ENCODE measurements at regions not wholly inside any gene's neighbourhood (a gene's known extent, or its start where the extent isn't known, plus 50 kb on each side); places are given as distances from the start of the nearest gene placed in this dataset.

DNA sequence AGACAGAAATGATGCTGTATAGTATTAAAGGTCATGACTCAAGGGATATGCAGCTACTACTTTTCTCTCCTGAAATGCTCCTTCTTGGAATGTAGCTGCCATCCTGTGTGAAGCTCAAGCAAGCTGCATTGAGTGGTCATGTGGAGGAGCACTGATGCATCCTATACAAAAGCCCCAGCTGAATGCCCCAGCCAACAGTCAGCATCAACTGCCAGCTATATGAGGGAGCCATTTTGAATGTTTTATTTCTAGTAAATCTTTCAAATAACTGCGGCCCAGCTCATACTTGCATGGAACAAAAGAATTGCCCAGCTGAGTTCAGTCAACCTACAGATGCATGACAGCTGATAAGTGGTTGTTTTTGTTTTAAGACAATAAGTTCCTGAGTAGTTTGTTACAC is 165.0 kb upstream of the GEMIN8 start (continued):
- TF ChIP-seq, protein P1, sequence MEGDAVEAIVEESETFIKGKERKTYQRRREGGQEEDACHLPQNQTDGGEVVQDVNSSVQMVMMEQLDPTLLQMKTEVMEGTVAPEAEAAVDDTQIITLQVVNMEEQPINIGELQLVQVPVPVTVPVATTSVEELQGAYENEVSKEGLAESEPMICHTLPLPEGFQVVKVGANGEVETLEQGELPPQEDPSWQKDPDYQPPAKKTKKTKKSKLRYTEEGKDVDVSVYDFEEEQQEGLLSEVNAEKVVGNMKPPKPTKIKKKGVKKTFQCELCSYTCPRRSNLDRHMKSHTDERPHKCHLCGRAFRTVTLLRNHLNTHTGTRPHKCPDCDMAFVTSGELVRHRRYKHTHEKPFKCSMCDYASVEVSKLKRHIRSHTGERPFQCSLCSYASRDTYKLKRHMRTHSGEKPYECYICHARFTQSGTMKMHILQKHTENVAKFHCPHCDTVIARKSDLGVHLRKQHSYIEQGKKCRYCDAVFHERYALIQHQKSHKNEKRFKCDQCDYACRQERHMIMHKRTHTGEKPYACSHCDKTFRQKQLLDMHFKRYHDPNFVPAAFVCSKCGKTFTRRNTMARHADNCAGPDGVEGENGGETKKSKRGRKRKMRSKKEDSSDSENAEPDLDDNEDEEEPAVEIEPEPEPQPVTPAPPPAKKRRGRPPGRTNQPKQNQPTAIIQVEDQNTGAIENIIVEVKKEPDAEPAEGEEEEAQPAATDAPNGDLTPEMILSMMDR (IDR thresholded peaks at IDR 0.05), result no peak
- no peak for TF ChIP-seq GABPA (IDR thresholded peaks at IDR 0.05; ENCODE audit: low read depth)
- TF ChIP-seq TAF1 (IDR thresholded peaks at IDR 0.05; ENCODE audit: borderline replicate concordance, low read depth, low read length), result no peak
- TF ChIP-seq NFIC (IDR thresholded peaks at IDR 0.05; ENCODE audit: borderline replicate concordance), result no peak
- TF ChIP-seq RCOR1 (IDR thresholded peaks at IDR 0.05; ENCODE audit: low read length), result no peak

DNA sequence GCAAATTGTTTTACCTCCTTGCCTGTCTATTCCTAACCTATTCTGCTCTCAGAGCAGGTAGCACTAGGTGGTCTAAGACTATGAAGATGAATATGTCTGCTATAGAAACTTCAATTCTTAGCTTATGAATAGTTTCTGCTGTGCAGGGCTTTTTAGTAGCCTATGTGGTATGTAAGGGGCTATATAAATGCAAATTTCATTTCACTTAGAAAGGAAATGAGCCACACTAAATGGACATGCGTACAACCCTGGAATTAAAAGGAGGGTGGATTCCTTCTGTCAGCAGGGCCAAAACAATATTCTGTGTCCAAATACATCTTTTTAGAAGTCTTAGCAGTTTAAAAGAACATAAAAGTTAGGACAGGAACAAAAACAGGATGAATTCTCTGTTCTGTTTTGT is 163.9 kb upstream of the GEMIN8 start:
- Histone ChIP-seq H3K4me3 (ENCODE audit: low read depth in 2 of 2, low read length in 1 of 2) (no peak overlapping the region), H3K4me2 (no peak overlapping the region), H3K9ac (no peak overlapping the region), H3F3A (replicated peaks; ENCODE audit: insufficient read depth) (no peaks in the 10 kb centered on the region), H3K36me3 (replicated peaks in 1 of 2; ENCODE audit: control insufficient read depth in 1 of 2, insufficient read depth in 2 of 2, low read length in 1 of 2) (no peaks in the 10 kb centered on the region), H3K27me3 (ENCODE audit: insufficient read depth) (no peaks in the 10 kb centered on the region), H3K27ac (ENCODE audit: low read depth in 2 of 2, low read length in 1 of 2) (no peak overlapping the region), H3K4me1 (ENCODE audit: control insufficient read depth in 1 of 2, insufficient read depth in 2 of 2, low read depth in 1 of 2, low read length in 1 of 2) (no peaks in the 10 kb centered on the region), H4K20me1 (ENCODE audit: insufficient read depth) (no peaks in the 10 kb centered on the region), H3K79me2 (ENCODE audit: insufficient read depth) (no peaks in the 10 kb centered on the region), H2AFZ (ENCODE audit: low read depth) (no peak overlapping the region), H3K9me2 (no peaks in the 10 kb centered on the region), H3K9me3 (no peaks in the 10 kb centered on the region)
- 15% methylated on average over 1 of the region's 1 CpG for WGBS (ENCODE audit: low lambda C conversion rate)
- CTCF ChIA-PET, result no interaction called here
- POLR2A ChIA-PET, result no interaction called here
- DNase-seq, result no peak
- TF ChIP-seq, protein P2, sequence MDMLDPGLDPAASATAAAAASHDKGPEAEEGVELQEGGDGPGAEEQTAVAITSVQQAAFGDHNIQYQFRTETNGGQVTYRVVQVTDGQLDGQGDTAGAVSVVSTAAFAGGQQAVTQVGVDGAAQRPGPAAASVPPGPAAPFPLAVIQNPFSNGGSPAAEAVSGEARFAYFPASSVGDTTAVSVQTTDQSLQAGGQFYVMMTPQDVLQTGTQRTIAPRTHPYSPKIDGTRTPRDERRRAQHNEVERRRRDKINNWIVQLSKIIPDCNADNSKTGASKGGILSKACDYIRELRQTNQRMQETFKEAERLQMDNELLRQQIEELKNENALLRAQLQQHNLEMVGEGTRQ (IDR thresholded peaks at IDR 0.05; ENCODE audit: borderline replicate concordance, low read depth, low read length), result no peak
- TF ChIP-seq, protein P3, sequence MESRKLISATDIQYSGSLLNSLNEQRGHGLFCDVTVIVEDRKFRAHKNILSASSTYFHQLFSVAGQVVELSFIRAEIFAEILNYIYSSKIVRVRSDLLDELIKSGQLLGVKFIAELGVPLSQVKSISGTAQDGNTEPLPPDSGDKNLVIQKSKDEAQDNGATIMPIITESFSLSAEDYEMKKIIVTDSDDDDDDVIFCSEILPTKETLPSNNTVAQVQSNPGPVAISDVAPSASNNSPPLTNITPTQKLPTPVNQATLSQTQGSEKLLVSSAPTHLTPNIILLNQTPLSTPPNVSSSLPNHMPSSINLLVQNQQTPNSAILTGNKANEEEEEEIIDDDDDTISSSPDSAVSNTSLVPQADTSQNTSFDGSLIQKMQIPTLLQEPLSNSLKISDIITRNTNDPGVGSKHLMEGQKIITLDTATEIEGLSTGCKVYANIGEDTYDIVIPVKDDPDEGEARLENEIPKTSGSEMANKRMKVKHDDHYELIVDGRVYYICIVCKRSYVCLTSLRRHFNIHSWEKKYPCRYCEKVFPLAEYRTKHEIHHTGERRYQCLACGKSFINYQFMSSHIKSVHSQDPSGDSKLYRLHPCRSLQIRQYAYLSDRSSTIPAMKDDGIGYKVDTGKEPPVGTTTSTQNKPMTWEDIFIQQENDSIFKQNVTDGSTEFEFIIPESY (IDR thresholded peaks at IDR 0.05; ENCODE audit: borderline replicate concordance, low read depth), result no peak
- no peak for TF ChIP-seq NRF1 (IDR thresholded peaks at IDR 0.05; ENCODE audit: low read depth, low read length)
- no peak for TF ChIP-seq TAF1 (IDR thresholded peaks at IDR 0.05; ENCODE audit: borderline replicate concordance, low read depth, low read length)
- no peak for TF ChIP-seq GATA2 (CRISPR knock-in tag; IDR thresholded peaks at IDR 0.05)
- no peak for TF ChIP-seq RFX5 (IDR thresholded peaks at IDR 0.05; ENCODE audit: low read length)
- TF ChIP-seq, protein P4, sequence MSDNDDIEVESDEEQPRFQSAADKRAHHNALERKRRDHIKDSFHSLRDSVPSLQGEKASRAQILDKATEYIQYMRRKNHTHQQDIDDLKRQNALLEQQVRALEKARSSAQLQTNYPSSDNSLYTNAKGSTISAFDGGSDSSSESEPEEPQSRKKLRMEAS (IDR thresholded peaks at IDR 0.05; ENCODE audit: low read depth), result no peak
- TF ChIP-seq SIN3A (IDR thresholded peaks at IDR 0.05; ENCODE audit: borderline replicate concordance, low read depth, low read length), result no peak
- TF ChIP-seq SMC3 (IDR thresholded peaks at IDR 0.05; ENCODE audit: low read depth, low read length), result no peak
- TF ChIP-seq TEAD4 (IDR thresholded peaks at IDR 0.05; ENCODE audit: borderline replicate concordance, insufficient read depth), result no peak
- TF ChIP-seq, protein P5, sequence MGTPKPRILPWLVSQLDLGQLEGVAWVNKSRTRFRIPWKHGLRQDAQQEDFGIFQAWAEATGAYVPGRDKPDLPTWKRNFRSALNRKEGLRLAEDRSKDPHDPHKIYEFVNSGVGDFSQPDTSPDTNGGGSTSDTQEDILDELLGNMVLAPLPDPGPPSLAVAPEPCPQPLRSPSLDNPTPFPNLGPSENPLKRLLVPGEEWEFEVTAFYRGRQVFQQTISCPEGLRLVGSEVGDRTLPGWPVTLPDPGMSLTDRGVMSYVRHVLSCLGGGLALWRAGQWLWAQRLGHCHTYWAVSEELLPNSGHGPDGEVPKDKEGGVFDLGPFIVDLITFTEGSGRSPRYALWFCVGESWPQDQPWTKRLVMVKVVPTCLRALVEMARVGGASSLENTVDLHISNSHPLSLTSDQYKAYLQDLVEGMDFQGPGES (IDR thresholded peaks at IDR 0.05; ENCODE audit: low read depth, low read length), result no peak
- no peak for TF ChIP-seq RAD21 (IDR thresholded peaks at IDR 0.05; ENCODE audit: low read length)
- TF ChIP-seq TCF12 (IDR thresholded peaks at IDR 0.05), result no peak
- TF ChIP-seq EP300 (IDR thresholded peaks at IDR 0.05; ENCODE audit: borderline replicate concordance in 1 of 2, low read depth in 1 of 2, low read length in 1 of 2), result no peak
- TF ChIP-seq, protein P1 (IDR thresholded peaks at IDR 0.05), result no peak

All from SK-N-SH (cell line).